Activated CD8-positive, alpha-beta T cell treated with anti-CD3 and anti-CD28 coated beads for 36 hours (primary cell): ENCODE measurements at regions not wholly inside any gene's neighbourhood (a gene's known extent, or its start where the extent isn't known, plus 50 kb on each side); places are given as distances from the start of the nearest gene placed in this dataset.
"Not testable (repeated sequence)": the region's sequence is repeated elsewhere in the genome, so short reads cannot be mapped to it uniquely, and the experiment has no call there.

Source experiments
- ATAC-seq: fragments of 200-7000 bp; cut with Tn5 transposase; one replicate; pipeline ENCODE4 v1.10.0; 2021; ENCODE audit warnings: mild to moderate bottlenecking, moderate library complexity
- CTCF ChIA-PET: fragments of 350-600 bp; sonication (Branson Sonifier 250); formaldehyde crosslinking; loops from one replicate; lab custom pipeline; 2021; ENCODE audit warnings: antibody characterized with exemption; lab: Charles Lee
- POLR2A ChIA-PET: fragments of 350-600 bp; sonication (Branson Sonifier 250); formaldehyde crosslinking; loops from one replicate; lab custom pipeline; 2021; ENCODE audit warnings: antibody characterized with exemption; lab: Charles Lee
- DNase-seq: peaks from one replicate; pipeline ENCODE4 v3.0.0-alpha.2; 2020
- H3K27ac Mint-ChIP-seq: one replicate; pipeline ENCODE4 v1.8.0; 2021; ENCODE audit warnings: mild to moderate bottlenecking, mixed read lengths
- H3K27me3 Mint-ChIP-seq: one replicate; pipeline ENCODE4 v1.8.0; 2021; ENCODE audit warnings: mixed read lengths
- H3K36me3 Mint-ChIP-seq: one replicate; pipeline ENCODE4 v1.8.0; 2021; ENCODE audit warnings: low read depth, mixed read lengths
- H3K4me1 Mint-ChIP-seq: one replicate; pipeline ENCODE4 v1.8.0; 2021; ENCODE audit warnings: low read depth, mixed read lengths
- H3K4me3 Mint-ChIP-seq: one replicate; pipeline ENCODE4 v1.8.0; 2021; ENCODE audit warnings: mild to moderate bottlenecking, moderate library complexity, mixed read lengths
- H3K9me3 Mint-ChIP-seq: one replicate; pipeline ENCODE4 v1.8.0; 2021; ENCODE audit warnings: mixed read lengths
- intact Hi-C: fragments of 100-400 bp; cut with micrococcal nuclease; formaldehyde crosslinking; loops from one replicate; pipeline ENCODE4 v1.10.0; 2022
- TF ChIP-seq, protein P1 (sequence below): fragments of 200-600 bp; IDR thresholded peaks from one replicate; pipeline ENCODE4 v1.8.0; 2022; ENCODE audit warnings: antibody characterized with exemption, mild to moderate bottlenecking

DNA sequence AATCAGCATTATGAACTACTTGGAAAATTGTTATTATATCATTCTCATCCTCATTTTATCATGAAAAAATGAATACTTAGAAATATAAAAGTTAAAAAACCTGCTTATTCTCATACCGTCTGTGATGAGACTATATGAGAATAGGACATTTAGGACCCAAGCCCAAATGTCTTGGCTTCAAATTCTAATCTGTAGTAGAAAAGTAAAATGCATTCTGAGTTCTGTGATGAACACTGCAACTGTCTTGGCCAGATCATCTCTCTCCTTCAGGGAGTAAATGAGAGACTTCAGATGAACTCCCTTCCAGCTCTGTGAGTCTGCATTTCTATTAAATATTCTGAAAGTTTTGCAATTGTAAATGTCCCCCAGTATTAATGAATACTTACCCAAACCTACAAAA lies 940.7 kb upstream of the KLHL29 start:
- Mint-ChIP-seq H3K9me3 (no peaks in the 10 kb centered on the region), H3K36me3 (no peaks in the 10 kb centered on the region), H3K27ac (no peak overlapping the region), H3K27me3 (no peaks in the 10 kb centered on the region), H3K4me3 (no peak overlapping the region), H3K4me1 (no peaks in the 10 kb centered on the region)
- no peak for ATAC-seq
- CTCF ChIA-PET = no interaction called here
- no peak for DNase-seq
- intact Hi-C loops = no loop called here
- POLR2A ChIA-PET = no interaction called here
- TF ChIP-seq, protein P1, sequence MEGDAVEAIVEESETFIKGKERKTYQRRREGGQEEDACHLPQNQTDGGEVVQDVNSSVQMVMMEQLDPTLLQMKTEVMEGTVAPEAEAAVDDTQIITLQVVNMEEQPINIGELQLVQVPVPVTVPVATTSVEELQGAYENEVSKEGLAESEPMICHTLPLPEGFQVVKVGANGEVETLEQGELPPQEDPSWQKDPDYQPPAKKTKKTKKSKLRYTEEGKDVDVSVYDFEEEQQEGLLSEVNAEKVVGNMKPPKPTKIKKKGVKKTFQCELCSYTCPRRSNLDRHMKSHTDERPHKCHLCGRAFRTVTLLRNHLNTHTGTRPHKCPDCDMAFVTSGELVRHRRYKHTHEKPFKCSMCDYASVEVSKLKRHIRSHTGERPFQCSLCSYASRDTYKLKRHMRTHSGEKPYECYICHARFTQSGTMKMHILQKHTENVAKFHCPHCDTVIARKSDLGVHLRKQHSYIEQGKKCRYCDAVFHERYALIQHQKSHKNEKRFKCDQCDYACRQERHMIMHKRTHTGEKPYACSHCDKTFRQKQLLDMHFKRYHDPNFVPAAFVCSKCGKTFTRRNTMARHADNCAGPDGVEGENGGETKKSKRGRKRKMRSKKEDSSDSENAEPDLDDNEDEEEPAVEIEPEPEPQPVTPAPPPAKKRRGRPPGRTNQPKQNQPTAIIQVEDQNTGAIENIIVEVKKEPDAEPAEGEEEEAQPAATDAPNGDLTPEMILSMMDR = no peak

DNA sequence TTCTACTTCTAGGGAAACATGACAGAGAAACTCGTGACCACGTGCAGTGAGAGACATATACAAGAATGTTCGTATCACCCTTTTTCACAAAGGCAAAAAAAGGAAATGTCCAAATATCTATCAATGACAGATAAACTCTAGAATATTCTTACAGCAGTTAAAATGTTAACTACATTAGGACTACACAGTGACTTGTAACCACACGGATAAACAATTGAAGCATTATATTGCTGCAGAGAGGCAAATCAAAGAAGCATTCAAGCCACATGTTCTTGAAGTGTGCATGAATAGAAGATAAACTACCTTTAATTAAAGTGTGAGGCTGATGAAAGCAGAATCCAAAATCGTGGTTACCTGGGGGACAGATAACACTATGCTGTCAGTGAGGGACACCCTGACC lies 935.3 kb upstream of the KLHL29 start:
- ChIA-PET POLR2A (no interaction called here), CTCF (no interaction called here)
- intact Hi-C loops = no loop called here
- H3K4me1 Mint-ChIP-seq = no peaks in the 10 kb centered on the region
- no peaks in the 10 kb centered on the region for H3K36me3 Mint-ChIP-seq
- TF ChIP-seq, protein P1 = no peak
- no peak for DNase-seq
- H3K27me3 Mint-ChIP-seq = no peaks in the 10 kb centered on the region
- ATAC-seq = no peak
- H3K27ac Mint-ChIP-seq = no peak overlapping the region
- H3K4me3 Mint-ChIP-seq = no peak overlapping the region
- H3K9me3 Mint-ChIP-seq = no peaks in the 10 kb centered on the region

DNA sequence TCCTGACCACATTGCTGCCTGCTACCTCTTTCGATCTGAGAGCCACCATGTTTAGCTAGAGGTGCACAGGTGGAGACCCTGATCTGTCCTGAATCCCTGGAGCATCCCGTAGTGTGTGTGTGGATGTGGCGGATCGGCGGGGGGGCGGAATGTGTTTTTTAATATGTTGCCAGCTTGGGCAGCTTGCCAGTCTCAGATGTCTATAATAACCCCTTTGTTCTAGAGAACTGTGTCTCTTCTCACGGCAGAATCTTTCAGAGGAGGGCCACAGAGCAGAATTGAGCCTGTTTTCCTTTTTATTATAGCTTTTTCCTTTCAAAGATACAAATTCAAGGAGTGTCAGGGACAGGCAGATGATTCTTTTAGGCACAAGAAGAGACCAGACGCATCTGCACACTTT lies 934.1 kb upstream of the KLHL29 start:
- POLR2A ChIA-PET = no interaction called here
- no peaks in the 10 kb centered on the region for H3K4me1 Mint-ChIP-seq
- no peaks in the 10 kb centered on the region for H3K27me3 Mint-ChIP-seq
- TF ChIP-seq, protein P1 = no peak
- CTCF ChIA-PET = no interaction called here
- no peak overlapping the region for H3K4me3 Mint-ChIP-seq
- no peaks in the 10 kb centered on the region for H3K9me3 Mint-ChIP-seq
- intact Hi-C loops = no loop called here
- no peak for ATAC-seq
- H3K36me3 Mint-ChIP-seq = no peaks in the 10 kb centered on the region
- no peak for DNase-seq
- no peak overlapping the region for H3K27ac Mint-ChIP-seq

DNA sequence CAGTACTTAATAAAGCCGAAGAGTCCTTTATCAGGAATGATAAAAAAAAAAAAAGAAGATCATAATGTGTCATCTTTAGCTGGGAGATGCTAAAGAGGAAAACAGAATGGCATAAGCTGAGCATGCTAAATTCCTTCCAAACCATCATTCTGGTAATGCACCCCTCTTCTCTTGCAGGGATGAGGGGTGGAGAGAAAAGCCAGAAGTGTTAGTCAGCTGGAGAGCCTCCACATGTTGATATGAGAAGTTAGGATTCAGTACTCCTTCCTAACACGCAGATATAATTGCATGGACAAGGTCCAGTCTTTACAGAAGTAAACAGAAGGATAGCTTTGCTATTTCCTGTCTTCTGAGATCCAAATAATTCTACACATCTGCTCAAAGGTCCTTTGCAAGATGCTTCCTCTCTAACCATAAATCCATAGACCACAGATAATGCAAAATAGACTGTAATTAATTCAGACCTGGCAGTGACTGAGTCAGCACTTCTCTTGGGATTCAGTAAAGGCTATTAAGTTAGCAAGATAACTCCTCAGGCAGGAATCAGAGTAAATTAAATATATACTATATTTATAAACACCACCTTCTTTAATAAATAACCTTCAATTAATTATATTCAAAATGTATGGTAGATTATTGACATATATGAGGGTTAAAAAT lies 930.0 kb upstream of the KLHL29 start:
- H3K9me3 Mint-ChIP-seq = no peaks in the 10 kb centered on the region
- H3K4me3 Mint-ChIP-seq = no peak overlapping the region
- intact Hi-C loops = no loop called here
- no peaks in the 10 kb centered on the region for H3K36me3 Mint-ChIP-seq
- TF ChIP-seq, protein P1 = no peak
- no peak overlapping the region for H3K27ac Mint-ChIP-seq
- no peaks in the 10 kb centered on the region for H3K4me1 Mint-ChIP-seq
- CTCF ChIA-PET = no interaction called here
- ATAC-seq = no peak
- DNase-seq = no peak
- no peaks in the 10 kb centered on the region for H3K27me3 Mint-ChIP-seq
- POLR2A ChIA-PET = no interaction called here

DNA sequence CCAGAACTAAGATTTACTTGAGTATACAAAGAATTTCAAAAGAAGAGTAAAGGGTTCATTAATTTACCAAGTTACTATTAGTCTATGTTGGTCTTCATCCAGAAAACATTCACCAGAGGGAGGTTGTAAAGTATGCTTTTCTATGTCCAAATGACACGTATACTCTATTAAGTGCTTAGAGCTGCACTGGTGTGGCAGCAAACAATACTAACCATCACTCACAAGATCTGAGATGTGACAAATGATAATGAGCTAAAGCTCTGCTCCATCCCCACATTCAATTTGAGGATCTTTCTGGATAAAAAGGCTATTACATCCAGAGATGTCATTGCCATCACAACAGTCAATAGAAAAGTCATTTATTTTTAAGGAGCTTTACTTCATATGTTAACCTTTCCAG lies 926.5 kb upstream of the KLHL29 start:
- H3K36me3 Mint-ChIP-seq = no peaks in the 10 kb centered on the region
- TF ChIP-seq, protein P1 = no peak
- H3K4me1 Mint-ChIP-seq = no peaks in the 10 kb centered on the region
- ATAC-seq (no peak), DNase-seq (no peak)
- intact Hi-C loops = no loop called here
- no peaks in the 10 kb centered on the region for H3K27me3 Mint-ChIP-seq
- ChIA-PET POLR2A (interaction anchor here (0.6 kb wide), 1 partner anchor 340 kb away, joined by 3 read pairs; no protein-coding TSS in a partner anchor), CTCF (no interaction called here)
- no peak overlapping the region for H3K4me3 Mint-ChIP-seq
- no peak overlapping the region for H3K27ac Mint-ChIP-seq
- no peaks in the 10 kb centered on the region for H3K9me3 Mint-ChIP-seq

DNA sequence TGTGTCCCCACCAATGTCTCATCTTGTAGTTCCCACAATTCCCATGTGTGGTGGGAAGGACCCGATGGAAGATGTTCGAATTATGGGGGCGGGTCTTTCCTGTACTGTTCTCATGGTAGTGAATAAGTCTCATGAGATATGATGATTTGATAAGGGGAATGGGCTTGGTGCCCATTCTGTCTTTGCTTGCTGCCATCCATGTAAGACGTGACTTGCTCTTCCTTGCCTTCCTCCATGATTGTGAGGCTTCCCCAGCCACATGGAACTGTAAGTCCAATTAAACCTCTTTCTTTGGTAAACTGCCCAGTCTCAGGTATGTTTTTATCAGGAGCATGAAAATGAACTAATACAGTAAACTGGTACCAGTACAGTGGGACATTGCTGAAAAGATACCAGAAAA lies 909.9 kb upstream of the KLHL29 start:
- H3K27ac Mint-ChIP-seq, intact Hi-C loops, H3K9me3 Mint-ChIP-seq, CTCF ChIA-PET, H3K36me3 Mint-ChIP-seq, ATAC-seq, H3K4me1 Mint-ChIP-seq, H3K4me3 Mint-ChIP-seq, POLR2A ChIA-PET, DNase-seq, H3K27me3 Mint-ChIP-seq: not testable (repeated sequence)
